MCF 10A (cell line): ENCODE measurements at regions not wholly inside any gene's neighbourhood (a gene's known extent, or its start where the extent isn't known, plus 50 kb on each side); places are given as distances from the start of the nearest gene placed in this dataset.

Experiments used
- BruUV-seq: library from RNA; stranded (reverse); fragments of 400-500 nt; replicated peaks from 2 replicates; lab custom pipeline; 2021; lab: Mats Ljungman, UMichigan
- CTCF ChIA-PET: fragments of 300-600 bp; sonication (Branson Sonifier 250); formaldehyde crosslinking; extraction: SDS; loops from one replicate; lab custom pipeline; 2021; ENCODE audit warnings: antibody characterized with exemption, inconsistent platforms; lab: Yijun Ruan, JAX
- POLR2A ChIA-PET: fragments of 300-600, 350-650 bp; sonication (Branson Sonifier 250); formaldehyde crosslinking; extraction: SDS; loops from one replicate; lab custom pipeline; 2020; ENCODE audit warnings: antibody characterized with exemption, inconsistent platforms; lab: Yijun Ruan, JAX
- DNase-seq: peaks from one replicate; pipeline ENCODE4 v3.0.0-alpha.2; 2018; ENCODE audit not compliant: unreplicated experiment
- H3K27ac Mint-ChIP-seq: one replicate; pipeline ENCODE4 v1.8.0; 2022; ENCODE audit warnings: mild to moderate bottlenecking, low read depth, mixed read lengths; ENCODE audit not compliant: unreplicated experiment
- H3K27me3 Mint-ChIP-seq: one replicate; pipeline ENCODE4 v1.8.0; 2022; ENCODE audit warnings: mixed read lengths; ENCODE audit not compliant: insufficient read depth, unreplicated experiment
- H3K36me3 Mint-ChIP-seq: one replicate; pipeline ENCODE4 v1.8.0; 2022; ENCODE audit warnings: mild to moderate bottlenecking, moderate library complexity, mixed read lengths; ENCODE audit not compliant: insufficient read depth, unreplicated experiment
- H3K4me1 Mint-ChIP-seq: one replicate; pipeline ENCODE4 v1.8.0; 2022; ENCODE audit warnings: mixed read lengths; ENCODE audit not compliant: insufficient read depth, unreplicated experiment
- H3K4me3 Mint-ChIP-seq: one replicate; pipeline ENCODE4 v1.8.0; 2022; ENCODE audit warnings: mild to moderate bottlenecking, moderate library complexity, mixed read lengths; ENCODE audit not compliant: unreplicated experiment
- H3K9me3 Mint-ChIP-seq: one replicate; pipeline ENCODE4 v1.8.0; 2022; ENCODE audit warnings: mixed read lengths; ENCODE audit not compliant: unreplicated experiment
- intact Hi-C: fragments of 100-400 bp; cut with micrococcal nuclease; formaldehyde crosslinking; loops from 2 replicates; pipeline ENCODE4 v1.14.1; 2022
- TF ChIP-seq, protein P1 (sequence below): fragments of 200-600 bp; IDR thresholded peaks from one replicate; pipeline ENCODE4 v1.8.0; 2022; ENCODE audit warnings: antibody characterized with exemption, mild to moderate bottlenecking; ENCODE audit not compliant: unreplicated experiment

- intact Hi-C loops: no loop called here
- Mint-ChIP-seq H3K9me3 (peaks cover 9% of the 10 kb centered on the region), H3K4me1 (no peaks in the 10 kb centered on the region), H3K36me3 (no peaks in the 10 kb centered on the region), H3K4me3 (no peak overlapping the region), H3K27me3 (no peaks in the 10 kb centered on the region), H3K27ac (no peak overlapping the region)
- TF ChIP-seq, protein P1, sequence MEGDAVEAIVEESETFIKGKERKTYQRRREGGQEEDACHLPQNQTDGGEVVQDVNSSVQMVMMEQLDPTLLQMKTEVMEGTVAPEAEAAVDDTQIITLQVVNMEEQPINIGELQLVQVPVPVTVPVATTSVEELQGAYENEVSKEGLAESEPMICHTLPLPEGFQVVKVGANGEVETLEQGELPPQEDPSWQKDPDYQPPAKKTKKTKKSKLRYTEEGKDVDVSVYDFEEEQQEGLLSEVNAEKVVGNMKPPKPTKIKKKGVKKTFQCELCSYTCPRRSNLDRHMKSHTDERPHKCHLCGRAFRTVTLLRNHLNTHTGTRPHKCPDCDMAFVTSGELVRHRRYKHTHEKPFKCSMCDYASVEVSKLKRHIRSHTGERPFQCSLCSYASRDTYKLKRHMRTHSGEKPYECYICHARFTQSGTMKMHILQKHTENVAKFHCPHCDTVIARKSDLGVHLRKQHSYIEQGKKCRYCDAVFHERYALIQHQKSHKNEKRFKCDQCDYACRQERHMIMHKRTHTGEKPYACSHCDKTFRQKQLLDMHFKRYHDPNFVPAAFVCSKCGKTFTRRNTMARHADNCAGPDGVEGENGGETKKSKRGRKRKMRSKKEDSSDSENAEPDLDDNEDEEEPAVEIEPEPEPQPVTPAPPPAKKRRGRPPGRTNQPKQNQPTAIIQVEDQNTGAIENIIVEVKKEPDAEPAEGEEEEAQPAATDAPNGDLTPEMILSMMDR: no peak
- DNase-seq: no peak
- BruUV-seq: no TSS peak
- ChIA-PET POLR2A (interaction anchor here (0.7 kb wide), 1 partner anchor 81 kb away, joined by 3 read pairs; no protein-coding TSS in a partner anchor), CTCF (interaction anchor here (0.6 kb wide), 1 partner anchor 13 kb away, joined by 4 read pairs; no protein-coding TSS in a partner anchor)
Observed at GRCh38 chr1:80402625-80403024, 1396.1 kb upstream of the ADGRL4 start.

DNA sequence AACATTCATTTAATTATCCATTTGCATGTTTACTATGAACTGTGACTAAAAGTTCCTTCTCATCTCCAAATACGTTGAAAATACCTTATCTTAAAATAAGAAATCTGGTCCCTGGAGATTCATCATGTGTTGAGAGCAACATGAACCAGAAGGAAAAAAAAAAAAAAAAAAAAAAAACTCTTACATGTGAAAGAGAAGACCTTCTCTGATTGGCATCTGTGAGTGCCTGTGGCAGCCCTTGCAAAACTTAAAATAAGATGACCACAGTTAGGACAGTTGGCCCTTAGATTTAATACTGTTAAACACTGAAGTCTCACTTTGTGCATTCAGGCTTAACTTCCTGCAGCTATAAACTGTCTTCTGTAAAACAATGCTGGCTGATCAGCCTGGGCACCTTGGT lies 1395.2 kb upstream of the ADGRL4 start:
- intact Hi-C loops: no loop called here
- Mint-ChIP-seq H3K27ac (no peak overlapping the region), H3K36me3 (no peaks in the 10 kb centered on the region), H3K4me3 (no peak overlapping the region), H3K4me1 (no peaks in the 10 kb centered on the region), H3K27me3 (no peaks in the 10 kb centered on the region), H3K9me3 (peaks cover 9% of the 10 kb centered on the region)
- POLR2A ChIA-PET: no interaction called here
- BruUV-seq: no TSS peak
- CTCF ChIA-PET: interaction anchor here (0.6 to 0.7 kb wide), 2 partner anchors 110 to 562 kb away, joined by 3 to 4 read pairs; no protein-coding TSS in a partner anchor
- TF ChIP-seq, protein P1: no peak
- no peak for DNase-seq

DNA sequence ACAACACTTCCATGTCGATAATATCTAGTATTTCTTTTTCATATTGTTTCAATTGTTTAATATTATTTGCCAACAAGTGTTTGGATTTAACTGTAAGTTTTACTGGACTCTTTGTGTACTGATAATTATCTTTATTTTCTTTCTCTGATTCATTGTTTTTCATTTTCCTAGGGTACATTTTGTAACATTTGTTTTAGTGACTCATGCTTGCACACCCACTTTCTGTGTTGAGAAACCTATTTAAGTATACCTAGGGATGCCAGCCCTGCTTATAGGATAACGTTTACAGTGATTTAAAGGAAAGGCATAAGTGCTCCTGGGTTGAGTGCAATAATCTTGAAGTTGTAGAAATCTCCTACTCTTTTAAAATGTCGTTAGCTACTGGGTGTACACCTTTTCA lies 1386.0 kb upstream of the ADGRL4 start:
- no TSS peak for BruUV-seq
- Mint-ChIP-seq H3K4me3 (no peak overlapping the region), H3K36me3 (peaks cover 5% of the 10 kb centered on the region), H3K27ac (peak overlapping the region; percentile 94), H3K4me1 (peaks cover 11% of the 10 kb centered on the region), H3K27me3 (no peaks in the 10 kb centered on the region), H3K9me3 (peaks cover 8% of the 10 kb centered on the region)
- ChIA-PET POLR2A (interaction anchor here (0.6 to 0.9 kb wide), 5 partner anchors 16 to 790 kb away, joined by 3 to 4 read pairs (median 3); no protein-coding TSS in a partner anchor), CTCF (interaction anchor here (0.9 kb wide), 1 partner anchor 44 kb away, joined by 5 read pairs; no protein-coding TSS in a partner anchor)
- DNase-seq: peak; percentile 88
- intact Hi-C loops: loop anchor here (10.0 kb wide), 1 partner anchor 1198 kb away; no protein-coding TSS in a partner anchor
- TF ChIP-seq, protein P1: no peak

- Mint-ChIP-seq H3K36me3 (peaks cover 5% of the 10 kb centered on the region), H3K4me1 (no peaks in the 10 kb centered on the region), H3K27me3 (no peaks in the 10 kb centered on the region), H3K9me3 (peaks cover 5% of the 10 kb centered on the region), H3K27ac (no peak overlapping the region), H3K4me3 (no peak overlapping the region)
- TF ChIP-seq, protein P1: no peak
- intact Hi-C loops: no loop called here
- BruUV-seq: no TSS peak
- DNase-seq: no peak
- ChIA-PET POLR2A (interaction anchor here (0.6 kb wide), 1 partner anchor 595 kb away, joined by 4 read pairs; no protein-coding TSS in a partner anchor), CTCF (no interaction called here)
Observed at GRCh38 chr1:80385650-80386049, 1379.1 kb upstream of the ADGRL4 start.
